NB4 (cell line): ENCODE measurements at regions not wholly inside any gene's neighbourhood (a gene's known extent, or its start where the extent isn't known, plus 50 kb on each side); places are given as distances from the start of the nearest gene placed in this dataset.

Source experiments
- MYC ChIP-seq: IDR thresholded peaks from 2 replicates; pipeline ENCODE4 v1.6.1; 2011; ENCODE audit warnings: low read depth, low read length
- TF ChIP-seq, protein P1 (sequence below): IDR thresholded peaks from 2 replicates; pipeline ENCODE4 v1.6.1; 2011; ENCODE audit warnings: low read depth, low read length

DNA sequence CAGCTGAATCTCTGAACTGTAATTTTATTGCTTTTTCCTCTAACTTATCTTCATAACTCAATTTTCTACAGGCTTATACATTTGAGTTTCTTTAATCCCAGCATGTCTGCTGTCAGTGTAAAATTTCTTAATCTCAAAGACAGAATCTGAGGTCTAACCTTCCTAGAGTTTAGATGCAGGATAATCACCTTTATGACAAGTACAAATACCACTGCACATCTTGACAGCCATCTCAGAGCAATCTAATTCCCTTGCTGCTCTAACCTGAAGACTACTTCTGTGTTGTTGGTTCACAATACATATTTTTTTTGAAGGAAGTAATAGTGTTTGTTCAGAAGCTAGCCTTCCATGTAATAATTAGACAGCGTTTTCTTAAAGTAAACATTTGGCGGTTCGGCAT lies 424.2 kb upstream of the ZWINT start:
- no peak for TF ChIP-seq MYC
- TF ChIP-seq, protein P1, sequence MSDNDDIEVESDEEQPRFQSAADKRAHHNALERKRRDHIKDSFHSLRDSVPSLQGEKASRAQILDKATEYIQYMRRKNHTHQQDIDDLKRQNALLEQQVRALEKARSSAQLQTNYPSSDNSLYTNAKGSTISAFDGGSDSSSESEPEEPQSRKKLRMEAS, result no peak
